RWPE2 (cell line): ENCODE measurements at regions not wholly inside any gene's neighbourhood (a gene's known extent, or its start where the extent isn't known, plus 50 kb on each side); places are given as distances from the start of the nearest gene placed in this dataset.
"Not testable (repeated sequence)": the region's sequence is repeated elsewhere in the genome, so short reads cannot be mapped to it uniquely, and the experiment has no call there.

Source experiments
- ATAC-seq: fragments of 200-7000 bp; cut with Tn5 transposase; 3 replicates; pipeline ENCODE4 v1.9.1; 2021; ENCODE audit warnings: low read depth
- DNase-seq: peaks from one replicate; pipeline ENCODE4 v3.0.0-alpha.2; 2020; ENCODE audit warnings: low spot score
- H3K27ac ChIP-seq: fragments of 450-650 bp; 2 replicates; pipeline ENCODE4 v1.5.1; 2017; ENCODE audit warnings: mild to moderate bottlenecking; ENCODE audit not compliant: poor library complexity, severe bottlenecking
- H3K27me3 ChIP-seq: fragments of 250-450 bp; sonication (Bioruptor Pico); 2 replicates; pipeline ENCODE4 v1.5.1; 2021; ENCODE audit warnings: mild to moderate bottlenecking, moderate library complexity; ENCODE audit not compliant: insufficient read depth, poor library complexity, severe bottlenecking
- H3K36me3 ChIP-seq: fragments of 250-450 bp; sonication (Bioruptor Pico); 2 replicates; pipeline ENCODE4 v1.5.1; 2020; ENCODE audit warnings: low read depth, mild to moderate bottlenecking, moderate library complexity
- H3K4me1 ChIP-seq: fragments of 250-450 bp; sonication (Bioruptor Pico); 2 replicates; pipeline ENCODE4 v1.5.1; 2021; ENCODE audit warnings: mild to moderate bottlenecking, moderate library complexity; ENCODE audit not compliant: insufficient read depth, poor library complexity, severe bottlenecking
- H3K4me3 ChIP-seq: fragments of 250-450 bp; sonication (Bioruptor Pico); 2 replicates; pipeline ENCODE4 v1.5.1; 2021; ENCODE audit warnings: mild to moderate bottlenecking, moderate library complexity; ENCODE audit not compliant: severe bottlenecking
- H3K9me3 ChIP-seq: fragments of 250-450 bp; sonication (Bioruptor Pico); 2 replicates; pipeline ENCODE4 v1.5.1; 2021; ENCODE audit warnings: mild to moderate bottlenecking, moderate library complexity; ENCODE audit not compliant: severe bottlenecking
- TF ChIP-seq, protein P1 (sequence below): fragments of 450-650 bp; IDR thresholded peaks from one replicate; pipeline ENCODE4 v1.5.1; 2017; ENCODE audit warnings: mild to moderate bottlenecking, moderate library complexity; ENCODE audit not compliant: poor library complexity, severe bottlenecking

DNA sequence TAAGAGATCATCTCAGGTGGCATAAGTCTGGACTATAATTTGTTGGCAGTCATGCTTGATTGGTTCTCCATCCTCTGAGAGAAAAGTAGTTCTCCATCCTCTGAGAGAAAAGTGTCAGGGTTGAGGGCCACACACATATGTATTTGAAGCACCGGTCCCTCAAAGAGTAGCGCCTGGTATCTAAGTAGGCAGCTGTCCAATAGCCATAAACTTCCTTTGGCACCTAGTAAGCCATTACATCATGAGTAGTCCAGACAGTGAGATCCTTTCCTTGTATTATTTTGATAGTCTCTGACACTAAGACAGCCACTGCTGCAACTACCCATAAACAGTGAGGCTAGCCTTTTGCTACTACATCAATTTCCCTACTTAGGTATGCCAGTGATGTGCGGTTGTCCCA, 94.0 kb downstream of the EBLN2 start:
- H3K27ac ChIP-seq, H3K4me1 ChIP-seq, H3K27me3 ChIP-seq, H3K9me3 ChIP-seq, H3K4me3 ChIP-seq, DNase-seq, H3K36me3 ChIP-seq, ATAC-seq: not testable (repeated sequence)

DNA sequence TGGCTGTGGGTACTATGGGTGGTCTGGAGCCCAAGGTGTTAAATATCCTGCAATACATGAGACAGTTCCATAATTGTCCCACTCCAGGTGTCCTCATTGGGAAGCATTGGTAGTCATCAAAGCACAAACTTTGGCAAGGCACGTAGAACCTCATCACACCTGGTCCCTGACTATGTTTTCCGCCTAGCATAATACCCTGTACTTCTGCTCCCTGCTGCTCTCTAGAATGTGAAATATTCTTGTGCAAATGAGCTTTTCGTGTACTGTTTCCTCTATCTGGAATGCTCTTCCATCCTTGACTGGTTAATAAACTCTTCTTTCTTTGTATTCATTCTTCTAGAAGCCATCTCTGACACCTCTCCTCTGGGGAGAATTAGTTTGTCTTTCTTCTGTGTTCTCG, 103.2 kb downstream of the EBLN2 start:
- Histone ChIP-seq H3K4me1 (no peaks in the 10 kb centered on the region), H3K36me3 (no peaks in the 10 kb centered on the region), H3K9me3 (no peaks in the 10 kb centered on the region), H3K27ac (no peak overlapping the region), H3K4me3 (no peak overlapping the region), H3K27me3 (no peaks in the 10 kb centered on the region)
- ATAC-seq (no peak), DNase-seq (no peak)
- TF ChIP-seq, protein P1, sequence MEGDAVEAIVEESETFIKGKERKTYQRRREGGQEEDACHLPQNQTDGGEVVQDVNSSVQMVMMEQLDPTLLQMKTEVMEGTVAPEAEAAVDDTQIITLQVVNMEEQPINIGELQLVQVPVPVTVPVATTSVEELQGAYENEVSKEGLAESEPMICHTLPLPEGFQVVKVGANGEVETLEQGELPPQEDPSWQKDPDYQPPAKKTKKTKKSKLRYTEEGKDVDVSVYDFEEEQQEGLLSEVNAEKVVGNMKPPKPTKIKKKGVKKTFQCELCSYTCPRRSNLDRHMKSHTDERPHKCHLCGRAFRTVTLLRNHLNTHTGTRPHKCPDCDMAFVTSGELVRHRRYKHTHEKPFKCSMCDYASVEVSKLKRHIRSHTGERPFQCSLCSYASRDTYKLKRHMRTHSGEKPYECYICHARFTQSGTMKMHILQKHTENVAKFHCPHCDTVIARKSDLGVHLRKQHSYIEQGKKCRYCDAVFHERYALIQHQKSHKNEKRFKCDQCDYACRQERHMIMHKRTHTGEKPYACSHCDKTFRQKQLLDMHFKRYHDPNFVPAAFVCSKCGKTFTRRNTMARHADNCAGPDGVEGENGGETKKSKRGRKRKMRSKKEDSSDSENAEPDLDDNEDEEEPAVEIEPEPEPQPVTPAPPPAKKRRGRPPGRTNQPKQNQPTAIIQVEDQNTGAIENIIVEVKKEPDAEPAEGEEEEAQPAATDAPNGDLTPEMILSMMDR: no peak

DNA sequence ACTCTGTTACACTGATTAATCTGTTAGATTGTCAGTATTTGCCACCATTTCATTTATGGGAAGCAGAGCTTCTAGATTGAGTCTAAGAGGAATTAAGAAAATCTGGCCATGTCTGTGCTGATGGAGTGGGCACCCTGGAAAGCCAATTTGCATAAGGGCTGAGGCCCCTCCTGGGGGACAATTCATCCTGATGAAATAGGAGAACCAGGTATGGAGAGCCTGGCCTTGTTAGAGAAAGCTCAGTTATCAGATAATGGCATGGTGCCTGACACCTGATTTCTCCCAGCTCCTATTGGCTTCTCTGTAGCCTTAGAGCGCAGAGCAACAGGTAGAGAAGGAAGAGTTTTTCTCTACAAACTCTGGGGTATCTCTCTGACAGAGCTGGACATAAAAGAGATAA, 114.2 kb downstream of the EBLN2 start:
- DNase-seq (no peak), ATAC-seq (no peak)
- Histone ChIP-seq H3K4me3 (no peak overlapping the region), H3K36me3 (no peaks in the 10 kb centered on the region), H3K27me3 (no peaks in the 10 kb centered on the region), H3K4me1 (no peaks in the 10 kb centered on the region), H3K27ac (no peak overlapping the region), H3K9me3 (no peaks in the 10 kb centered on the region)
- TF ChIP-seq, protein P1: no peak

DNA sequence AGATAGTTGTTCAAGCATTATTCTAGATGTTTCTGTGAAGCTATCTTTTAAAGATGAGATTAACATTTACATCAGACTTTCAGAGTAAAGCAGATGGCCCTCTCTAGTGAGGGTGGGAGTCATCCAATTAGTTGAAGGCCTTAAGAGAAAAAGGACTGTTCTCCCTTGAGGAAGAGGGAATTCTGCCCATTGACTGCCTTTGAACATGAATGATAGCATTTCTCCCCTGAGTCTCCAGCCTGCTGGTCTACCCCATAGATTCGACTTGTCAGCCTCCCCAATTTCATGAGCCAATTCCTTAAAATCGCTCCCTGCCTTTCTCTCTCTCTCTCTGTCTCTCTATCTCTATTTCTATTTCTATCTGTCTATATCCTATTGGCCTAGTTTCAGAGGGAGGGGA, 115.5 kb downstream of the EBLN2 start:
- Histone ChIP-seq H3K4me3 (no peak overlapping the region), H3K27me3 (no peaks in the 10 kb centered on the region), H3K9me3 (no peaks in the 10 kb centered on the region), H3K4me1 (no peaks in the 10 kb centered on the region), H3K36me3 (no peaks in the 10 kb centered on the region), H3K27ac (no peak overlapping the region)
- ATAC-seq: no peak
- no peak for DNase-seq
- TF ChIP-seq, protein P1: no peak

DNA sequence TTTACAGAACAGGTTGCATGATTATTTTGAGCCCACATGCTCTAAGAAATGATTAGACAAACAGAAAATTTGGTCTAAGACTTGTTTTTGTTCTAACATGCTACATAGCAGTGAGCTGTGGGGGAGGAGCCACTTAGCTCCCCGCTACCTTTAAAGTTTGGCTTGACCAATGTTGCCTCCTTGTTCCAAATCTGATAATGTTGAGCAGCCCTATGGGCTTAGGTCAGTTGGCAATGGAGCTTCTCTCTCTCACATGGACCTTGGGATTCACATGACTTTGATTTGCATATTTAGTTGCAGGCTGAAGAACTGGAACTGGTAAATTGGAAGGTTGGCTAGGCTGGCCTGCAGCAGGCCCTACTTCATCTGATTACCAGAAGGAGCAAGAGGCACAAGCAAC, 116.4 kb downstream of the EBLN2 start:
- no peak overlapping the region for H3K27ac ChIP-seq
- TF ChIP-seq, protein P1: no peak
- no peaks in the 10 kb centered on the region for H3K27me3 ChIP-seq
- H3K9me3 ChIP-seq: no peaks in the 10 kb centered on the region
- no peaks in the 10 kb centered on the region for H3K36me3 ChIP-seq
- H3K4me3 ChIP-seq: no peak overlapping the region
- no peaks in the 10 kb centered on the region for H3K4me1 ChIP-seq
- ATAC-seq: no peak
- DNase-seq: no peak
